ENCODE measurements at regions not wholly inside any gene's neighbourhood (a gene's known extent, or its start where the extent isn't known, plus 50 kb on each side); places are given as distances from the start of the nearest gene placed in this dataset.
"Not testable (repeated sequence)": the region's sequence is repeated elsewhere in the genome, so short reads cannot be mapped to it uniquely, and the experiment has no call there.

DNA sequence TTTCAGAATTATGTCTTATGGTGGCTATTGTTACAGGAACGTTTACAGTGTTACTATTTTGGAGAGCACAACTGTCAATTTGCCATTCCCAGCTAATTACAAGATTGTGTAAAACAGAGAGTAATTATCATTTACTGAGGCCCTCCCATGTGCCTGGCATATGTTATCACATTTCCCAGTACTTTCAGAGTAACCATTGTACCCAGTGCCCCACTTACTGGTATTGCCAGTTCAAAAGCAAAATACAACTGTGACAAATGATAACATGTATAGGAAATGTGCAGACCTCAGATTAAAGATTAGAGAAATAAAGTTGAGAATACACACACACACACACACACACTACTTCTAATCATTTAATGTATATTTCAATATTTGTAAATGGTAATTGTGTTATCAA is 572.5 kb downstream of the POM121L12 start:
- H3K4me1 Mint-ChIP-seq: no peaks in the 10 kb centered on the region
- no peaks in the 10 kb centered on the region for H3K36me3 Mint-ChIP-seq (ENCODE audit: low read depth)
- DNase-seq (no peak), ATAC-seq (ENCODE audit: low read depth) (no peak)
- peaks cover 2% of the 10 kb centered on the region for H3K9me3 Mint-ChIP-seq
- ChIA-PET CTCF (no interaction called here), POLR2A (no interaction called here)
- no peak overlapping the region for H3K27ac Mint-ChIP-seq
- TF ChIP-seq, protein P1, sequence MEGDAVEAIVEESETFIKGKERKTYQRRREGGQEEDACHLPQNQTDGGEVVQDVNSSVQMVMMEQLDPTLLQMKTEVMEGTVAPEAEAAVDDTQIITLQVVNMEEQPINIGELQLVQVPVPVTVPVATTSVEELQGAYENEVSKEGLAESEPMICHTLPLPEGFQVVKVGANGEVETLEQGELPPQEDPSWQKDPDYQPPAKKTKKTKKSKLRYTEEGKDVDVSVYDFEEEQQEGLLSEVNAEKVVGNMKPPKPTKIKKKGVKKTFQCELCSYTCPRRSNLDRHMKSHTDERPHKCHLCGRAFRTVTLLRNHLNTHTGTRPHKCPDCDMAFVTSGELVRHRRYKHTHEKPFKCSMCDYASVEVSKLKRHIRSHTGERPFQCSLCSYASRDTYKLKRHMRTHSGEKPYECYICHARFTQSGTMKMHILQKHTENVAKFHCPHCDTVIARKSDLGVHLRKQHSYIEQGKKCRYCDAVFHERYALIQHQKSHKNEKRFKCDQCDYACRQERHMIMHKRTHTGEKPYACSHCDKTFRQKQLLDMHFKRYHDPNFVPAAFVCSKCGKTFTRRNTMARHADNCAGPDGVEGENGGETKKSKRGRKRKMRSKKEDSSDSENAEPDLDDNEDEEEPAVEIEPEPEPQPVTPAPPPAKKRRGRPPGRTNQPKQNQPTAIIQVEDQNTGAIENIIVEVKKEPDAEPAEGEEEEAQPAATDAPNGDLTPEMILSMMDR (IDR thresholded peaks at IDR 0.05): no peak
- H3K4me3 Mint-ChIP-seq: no peak overlapping the region
- H3K27me3 Mint-ChIP-seq: no peaks in the 10 kb centered on the region
- intact Hi-C loops (cut with micrococcal nuclease): no loop called here

DNA sequence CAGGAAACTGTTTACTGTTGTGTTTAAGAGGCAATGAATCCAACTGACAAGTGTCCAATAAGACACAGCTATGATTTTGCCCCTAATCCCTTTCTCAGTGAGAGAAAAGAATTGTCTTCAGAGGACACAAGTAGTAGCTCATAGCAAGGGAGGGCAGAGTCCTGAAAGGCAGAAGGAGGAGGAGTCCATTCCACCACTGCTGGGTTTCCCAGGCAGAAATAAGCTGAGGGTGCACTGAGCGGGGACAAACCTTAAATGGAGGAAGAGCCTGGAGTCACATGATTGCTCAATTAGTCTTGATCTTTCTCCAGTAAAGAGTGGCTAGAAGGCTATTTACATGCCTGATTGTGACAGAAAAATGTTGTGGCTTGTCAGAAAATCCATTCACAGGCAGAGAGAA is 573.8 kb downstream of the POM121L12 start:
- Mint-ChIP-seq H3K4me1 (no peaks in the 10 kb centered on the region), H3K9me3 (peaks cover 2% of the 10 kb centered on the region), H3K27me3 (no peaks in the 10 kb centered on the region), H3K36me3 (ENCODE audit: low read depth) (no peaks in the 10 kb centered on the region), H3K27ac (no peak overlapping the region), H3K4me3 (no peak overlapping the region)
- no peak for DNase-seq
- ChIA-PET CTCF (no interaction called here), POLR2A (no interaction called here)
- no peak for ATAC-seq (ENCODE audit: low read depth)
- intact Hi-C loops (cut with micrococcal nuclease): no loop called here
- TF ChIP-seq, protein P1 (IDR thresholded peaks at IDR 0.05): no peak

DNA sequence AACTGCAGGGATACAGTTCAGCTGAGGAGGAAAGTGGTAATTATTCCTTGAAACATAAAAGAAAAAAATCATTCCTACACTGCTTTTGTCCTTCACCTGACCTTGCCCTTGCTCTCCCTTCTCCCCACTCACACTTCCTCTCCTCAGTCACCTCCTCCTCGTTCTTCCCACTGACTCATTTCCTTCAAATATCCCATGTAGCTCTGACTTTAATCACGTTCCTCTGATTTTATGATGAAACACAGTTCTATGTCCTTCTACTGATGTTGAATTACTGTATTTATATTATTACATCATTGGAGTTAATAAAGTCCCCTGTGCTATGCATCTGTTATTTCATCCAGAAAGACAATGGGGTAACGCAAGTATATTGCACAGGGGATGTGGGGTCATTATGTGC is 575.6 kb downstream of the POM121L12 start:
- ChIA-PET POLR2A (no interaction called here), CTCF (no interaction called here)
- no peaks in the 10 kb centered on the region for H3K36me3 Mint-ChIP-seq (ENCODE audit: low read depth)
- H3K9me3 Mint-ChIP-seq: peaks cover 2% of the 10 kb centered on the region
- H3K4me3 Mint-ChIP-seq: no peak overlapping the region
- no peak for ATAC-seq (ENCODE audit: low read depth)
- H3K27me3 Mint-ChIP-seq: no peaks in the 10 kb centered on the region
- DNase-seq: no peak
- H3K27ac Mint-ChIP-seq: no peak overlapping the region
- no peaks in the 10 kb centered on the region for H3K4me1 Mint-ChIP-seq
- intact Hi-C loops (cut with micrococcal nuclease): no loop called here
- TF ChIP-seq, protein P1 (IDR thresholded peaks at IDR 0.05): no peak

DNA sequence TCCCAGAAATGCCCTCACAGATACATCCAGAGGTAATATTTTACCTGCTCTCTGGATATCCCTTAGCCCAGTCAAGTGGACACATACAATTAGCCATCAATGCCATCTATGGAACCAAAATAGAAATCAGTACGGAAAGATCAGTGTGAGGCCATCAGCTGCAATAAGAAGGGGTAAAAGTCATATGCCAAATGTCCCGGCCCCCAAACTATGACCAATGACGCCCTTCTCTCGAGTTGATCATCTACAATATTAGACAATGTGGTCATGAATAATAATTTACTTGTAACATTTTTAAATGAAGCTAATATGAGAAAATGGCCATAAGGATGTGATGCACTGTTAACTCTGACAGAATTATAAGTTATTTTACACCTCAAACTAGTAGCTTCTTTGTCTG is 588.9 kb downstream of the POM121L12 start:
- intact Hi-C loops (cut with micrococcal nuclease): no loop called here
- Mint-ChIP-seq H3K4me1 (no peaks in the 10 kb centered on the region), H3K27ac (no peak overlapping the region), H3K36me3 (ENCODE audit: low read depth) (no peaks in the 10 kb centered on the region), H3K4me3 (no peak overlapping the region), H3K27me3 (no peaks in the 10 kb centered on the region), H3K9me3 (peaks cover 12% of the 10 kb centered on the region)
- POLR2A ChIA-PET: no interaction called here
- TF ChIP-seq, protein P1 (IDR thresholded peaks at IDR 0.05): no peak
- ATAC-seq (ENCODE audit: low read depth) (no peak), DNase-seq (no peak)
- CTCF ChIA-PET: no interaction called here

DNA sequence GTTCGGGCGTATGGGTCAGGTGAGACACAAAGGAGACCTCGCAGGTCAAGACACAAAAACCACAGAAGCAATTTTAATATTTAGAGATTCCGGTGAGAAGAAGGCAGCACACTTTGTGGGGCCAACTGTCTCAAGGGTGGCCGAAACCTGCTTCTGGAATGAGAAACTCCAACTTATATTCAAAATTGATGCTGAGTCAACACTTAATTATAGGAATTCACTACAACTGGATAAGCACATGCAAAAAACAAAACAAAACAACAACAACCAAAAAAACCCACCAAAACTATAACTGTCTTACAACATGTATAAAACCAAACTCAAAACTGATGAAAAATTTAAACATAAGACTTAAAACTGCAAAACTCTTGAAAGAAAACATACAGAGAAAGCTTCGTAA is 593.3 kb downstream of the POM121L12 start:
- no peaks in the 10 kb centered on the region for H3K27me3 Mint-ChIP-seq
- POLR2A ChIA-PET: no interaction called here
- intact Hi-C loops (cut with micrococcal nuclease): no loop called here
- no peak overlapping the region for H3K27ac Mint-ChIP-seq
- ATAC-seq (ENCODE audit: low read depth) (no peak), DNase-seq (no peak)
- H3K9me3 Mint-ChIP-seq: peaks cover 11% of the 10 kb centered on the region
- CTCF ChIA-PET: no interaction called here
- H3K36me3 Mint-ChIP-seq (ENCODE audit: low read depth): no peaks in the 10 kb centered on the region
- TF ChIP-seq, protein P1 (IDR thresholded peaks at IDR 0.05): no peak
- no peaks in the 10 kb centered on the region for H3K4me1 Mint-ChIP-seq
- no peak overlapping the region for H3K4me3 Mint-ChIP-seq

DNA sequence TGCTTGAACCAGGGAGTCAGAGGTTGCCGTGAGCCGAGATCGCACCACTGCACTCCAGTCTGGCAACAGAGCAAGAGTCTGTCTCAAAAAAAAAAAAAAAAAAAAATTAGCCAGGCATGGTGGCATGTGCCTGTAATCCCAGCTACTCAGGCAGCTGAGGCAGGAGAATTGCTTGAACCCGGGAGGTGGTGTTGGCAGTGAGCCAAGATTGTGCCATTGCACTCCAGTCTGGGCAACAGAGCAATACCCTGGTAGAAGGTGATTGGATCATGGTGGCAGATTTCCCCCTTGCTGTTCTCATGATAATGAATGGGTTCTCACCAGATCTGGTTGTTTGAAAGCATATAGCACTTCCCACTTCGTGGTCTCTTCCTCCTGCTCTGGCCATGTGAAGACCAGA is 599.8 kb downstream of the POM121L12 start:
- H3K9me3 Mint-ChIP-seq: peaks cover 21% of the 10 kb centered on the region
- H3K27me3 Mint-ChIP-seq: not testable (repeated sequence)

More for the DNA sequence above, 599.8 kb downstream of the POM121L12 start:
- POLR2A ChIA-PET; DNase-seq; H3K36me3 Mint-ChIP-seq (ENCODE audit: low read depth); H3K4me3 Mint-ChIP-seq; CTCF ChIA-PET; H3K4me1 Mint-ChIP-seq; intact Hi-C loops (cut with micrococcal nuclease); H3K27ac Mint-ChIP-seq; ATAC-seq (ENCODE audit: low read depth): not testable (repeated sequence)

Data from activated B cell treated with CpG ODN at 0.5 μM for 24 hours (primary cell).